ENCODE measurements at regions not wholly inside any gene's neighbourhood (a gene's known extent, or its start where the extent isn't known, plus 50 kb on each side); places are given as distances from the start of the nearest gene placed in this dataset.

DNA sequence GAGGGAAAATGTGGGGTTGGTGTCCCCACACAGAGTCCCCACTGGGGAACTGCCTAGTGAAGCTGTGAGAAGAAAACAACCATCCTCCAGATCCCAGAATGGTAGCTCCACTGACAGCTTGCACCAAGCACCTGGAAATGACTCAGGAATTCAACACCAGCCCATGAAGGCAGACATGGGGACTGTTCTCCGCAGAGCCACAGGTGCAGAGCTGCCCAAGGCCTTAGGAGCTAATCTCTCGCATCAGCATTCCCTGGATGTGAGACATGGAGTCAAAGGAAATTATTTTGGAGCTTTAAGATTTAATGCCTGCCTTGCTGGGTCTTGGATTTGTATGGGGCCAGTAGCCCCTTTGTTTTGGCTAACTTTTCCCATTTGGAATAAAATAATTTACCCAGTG lies 367.9 kb downstream of the FAM133A start:
- no peak for DNase-seq (ENCODE audit: low spot score)

DNA sequence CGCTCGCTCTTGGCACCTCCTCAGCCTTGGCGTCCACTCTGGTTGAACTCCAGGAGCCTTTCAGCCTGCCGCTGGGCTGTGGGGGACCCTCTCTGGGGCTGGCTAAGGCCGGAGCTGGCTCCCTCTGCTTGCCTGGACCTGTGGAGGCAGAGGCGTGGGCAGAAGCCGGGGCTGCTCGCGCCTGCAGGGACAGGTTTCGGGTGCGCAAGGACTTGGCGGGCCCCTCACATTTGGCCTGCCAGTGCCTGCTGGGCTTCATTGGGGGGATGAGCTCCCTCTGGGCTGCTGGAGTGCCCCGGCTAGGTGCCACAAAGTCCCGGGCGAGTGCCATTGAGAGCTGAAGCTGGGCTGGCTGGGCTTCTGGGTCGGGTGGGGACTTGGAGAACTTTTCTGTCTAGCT lies 371.7 kb downstream of the FAM133A start:
- DNase-seq (ENCODE audit: low spot score): no peak

DNA sequence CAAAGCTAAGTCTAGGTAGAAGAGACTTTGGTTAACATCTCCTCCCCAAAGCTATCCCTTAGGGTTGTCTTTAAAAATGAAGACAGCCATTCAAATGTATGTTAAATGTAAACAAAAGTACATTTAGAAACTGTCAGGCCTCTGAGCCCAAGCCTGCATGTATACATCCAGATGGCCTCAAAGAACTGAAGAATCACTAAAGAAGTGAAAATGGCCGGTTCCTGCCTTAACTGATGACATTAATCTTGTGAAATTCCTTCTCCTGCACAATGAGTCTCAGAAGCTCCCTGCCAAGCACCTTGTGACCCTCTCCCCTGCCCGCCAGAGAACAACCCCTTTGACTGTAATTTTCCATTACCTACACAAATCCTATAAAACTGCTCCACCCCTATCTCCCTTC lies 377.9 kb downstream of the FAM133A start:
- DNase-seq (ENCODE audit: low spot score): no peak

DNA sequence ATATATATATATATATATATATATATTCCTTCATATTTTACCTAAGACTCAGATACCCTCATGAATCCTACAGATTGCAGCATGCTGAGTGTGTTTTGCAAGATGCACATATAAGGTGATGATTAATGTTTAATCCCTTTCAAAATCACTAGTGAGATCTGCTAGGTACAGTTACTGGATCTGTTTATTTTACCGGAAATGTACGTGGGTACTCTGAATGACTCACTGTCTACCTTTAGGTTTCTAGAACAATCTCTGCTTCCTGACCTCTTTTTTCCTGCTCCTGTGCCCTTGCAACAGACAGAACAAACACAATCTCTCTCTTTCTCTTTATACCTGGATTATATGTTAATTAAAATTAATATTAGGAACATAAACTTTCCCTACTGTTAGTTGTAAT lies 379.6 kb downstream of the FAM133A start:
- no peak for DNase-seq (ENCODE audit: low spot score)

DNA sequence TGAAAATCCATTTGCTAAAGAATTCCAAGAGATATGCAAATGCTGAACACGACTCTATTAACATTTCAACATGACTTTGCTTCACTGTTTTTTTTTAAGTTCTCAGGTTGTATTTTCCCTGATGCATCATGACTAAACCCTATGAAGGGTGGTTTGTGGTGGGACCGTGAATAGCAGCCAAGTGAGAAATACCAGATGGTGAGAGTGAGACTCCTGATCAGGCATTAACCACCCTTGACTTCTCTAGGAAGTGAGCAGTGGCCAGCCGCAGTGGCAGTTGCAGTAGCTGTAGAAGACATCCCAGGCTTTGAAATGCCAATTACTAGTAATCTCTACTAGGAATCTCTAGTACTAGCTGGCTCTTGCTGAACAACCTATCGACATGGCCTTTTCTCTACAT lies 383.4 kb downstream of the FAM133A start:
- no peak for DNase-seq (ENCODE audit: low spot score)

DNA sequence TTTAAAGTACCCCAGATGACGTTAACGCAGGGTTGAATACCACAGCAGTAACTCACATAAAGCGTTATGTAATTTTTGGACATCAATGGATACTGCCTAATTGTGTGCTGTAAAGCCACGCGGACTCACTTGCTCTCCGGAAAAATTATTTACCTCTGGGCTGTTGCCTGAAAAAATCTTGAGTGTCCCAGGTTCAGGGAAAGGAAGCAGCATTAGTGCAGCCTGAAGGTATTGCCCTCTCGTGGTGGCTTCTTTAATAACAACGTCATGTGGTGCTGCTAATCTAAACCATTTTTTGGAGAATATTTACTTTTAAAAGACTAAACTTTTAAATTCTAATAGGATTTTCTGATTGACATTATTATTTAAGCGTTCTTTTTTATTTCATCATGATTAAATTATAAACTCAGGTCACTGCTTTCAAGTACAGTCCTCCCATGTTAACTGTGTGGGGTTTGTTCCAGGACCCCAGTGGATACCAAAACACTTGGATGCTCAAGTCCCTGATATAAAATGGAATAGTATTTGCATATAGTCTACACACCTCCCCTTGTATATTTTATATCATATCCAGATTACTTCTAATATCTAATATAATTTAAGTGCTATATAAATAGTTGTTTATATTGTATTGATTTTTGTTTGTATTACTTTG lies 384.8 kb downstream of the FAM133A start:
- DNase-seq (ENCODE audit: low spot score): peak; percentile 5

DNA sequence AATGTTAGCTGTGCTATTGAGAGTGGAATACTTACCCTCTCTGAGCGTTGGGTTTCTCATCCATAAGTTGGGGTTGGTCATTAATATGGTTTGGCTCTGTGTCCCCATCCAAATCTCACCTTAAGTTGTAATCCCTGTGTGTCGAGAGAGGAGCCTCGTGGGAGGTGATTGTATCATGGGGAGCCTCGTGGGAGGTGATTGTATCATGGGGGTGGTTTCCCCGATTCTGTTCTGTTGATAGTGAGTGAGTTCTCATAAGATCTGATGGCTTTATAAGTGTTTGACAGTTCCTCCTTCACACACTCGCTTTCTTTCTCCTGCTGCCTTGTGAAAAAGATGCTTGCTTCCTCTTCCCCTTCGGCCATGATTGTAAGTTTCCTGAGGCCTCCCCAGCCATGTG lies 391.1 kb downstream of the FAM133A start:
- DNase-seq (ENCODE audit: low spot score): no peak

DNA sequence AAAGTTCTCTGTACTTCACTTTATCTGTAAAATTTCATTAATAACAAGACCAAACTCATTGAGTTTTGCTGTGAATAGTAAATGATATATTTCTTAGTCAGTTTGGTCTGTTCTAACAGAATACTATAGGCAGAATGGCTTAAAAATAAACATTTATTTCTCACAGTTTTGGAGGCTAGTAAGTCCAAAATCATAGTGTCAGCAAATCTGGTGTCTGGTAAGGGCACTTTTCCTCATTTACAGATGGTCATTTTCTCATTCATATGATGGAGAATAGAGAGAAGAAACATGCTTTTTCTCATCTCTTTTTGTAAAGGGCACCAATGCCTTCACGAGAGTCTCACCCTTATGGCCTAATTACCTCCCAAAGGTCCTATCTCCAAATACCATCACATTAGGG lies 415.1 kb downstream of the FAM133A start:
- no peak for DNase-seq (ENCODE audit: low spot score)

DNA sequence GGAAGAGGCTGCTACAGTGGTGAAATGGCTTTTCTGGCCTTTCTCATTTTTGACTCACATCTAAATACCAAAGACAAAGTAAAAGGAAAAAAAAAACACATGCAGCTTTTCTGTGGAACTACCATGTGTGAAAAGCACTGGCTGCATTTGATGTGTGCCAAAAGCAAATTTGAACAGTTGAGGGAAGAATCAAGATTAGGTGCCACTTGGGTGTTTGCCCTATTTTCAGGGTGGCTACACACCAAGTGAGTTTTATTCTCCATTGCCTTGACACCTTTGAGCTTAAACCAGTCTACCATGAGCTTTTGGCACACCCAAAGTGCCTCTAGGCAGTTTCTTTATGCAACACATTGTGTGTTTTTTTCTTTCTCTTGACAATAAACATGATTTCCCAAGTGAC lies 423.9 kb downstream of the FAM133A start:
- DNase-seq (ENCODE audit: low spot score): no peak

DNA sequence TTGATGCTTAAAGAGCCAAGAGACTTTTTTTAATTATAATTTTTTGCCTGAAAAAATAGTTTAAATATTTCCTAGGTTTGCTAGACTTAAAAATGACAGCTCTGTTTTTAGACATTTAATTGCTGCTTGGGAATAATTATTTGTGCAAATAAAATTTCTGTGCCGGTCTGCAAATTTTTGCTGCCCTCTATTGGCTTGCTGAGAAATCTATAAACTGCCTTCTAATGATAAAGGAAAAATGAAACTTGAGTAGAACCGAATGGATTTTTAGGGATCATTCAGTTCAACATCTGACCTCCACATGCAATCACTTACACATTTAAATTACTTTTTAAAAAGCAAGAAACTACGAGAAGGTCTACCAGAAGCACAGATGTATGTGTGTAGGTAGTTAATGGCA lies 434.0 kb downstream of the FAM133A start:
- no peak for DNase-seq (ENCODE audit: low spot score)

DNA sequence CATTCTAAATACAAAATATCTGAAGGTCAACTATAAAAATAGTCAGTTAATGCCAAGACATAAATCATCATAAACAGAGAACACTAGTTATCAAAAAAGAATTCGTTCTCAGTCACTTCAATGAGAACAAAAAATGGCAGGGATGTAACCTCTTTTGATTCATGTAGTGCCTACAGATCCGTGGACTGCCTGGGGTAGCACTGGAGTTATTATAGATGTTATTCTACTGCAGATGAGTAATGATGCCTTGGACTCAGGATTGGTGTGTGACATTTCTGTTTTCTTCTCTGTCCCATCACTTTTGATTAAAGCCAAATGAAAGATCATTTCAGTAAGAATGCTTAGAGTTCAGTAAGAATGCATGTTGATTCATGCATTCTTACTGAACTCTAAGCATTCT lies 440.4 kb downstream of the FAM133A start:
- no peak for DNase-seq (ENCODE audit: low spot score)

DNA sequence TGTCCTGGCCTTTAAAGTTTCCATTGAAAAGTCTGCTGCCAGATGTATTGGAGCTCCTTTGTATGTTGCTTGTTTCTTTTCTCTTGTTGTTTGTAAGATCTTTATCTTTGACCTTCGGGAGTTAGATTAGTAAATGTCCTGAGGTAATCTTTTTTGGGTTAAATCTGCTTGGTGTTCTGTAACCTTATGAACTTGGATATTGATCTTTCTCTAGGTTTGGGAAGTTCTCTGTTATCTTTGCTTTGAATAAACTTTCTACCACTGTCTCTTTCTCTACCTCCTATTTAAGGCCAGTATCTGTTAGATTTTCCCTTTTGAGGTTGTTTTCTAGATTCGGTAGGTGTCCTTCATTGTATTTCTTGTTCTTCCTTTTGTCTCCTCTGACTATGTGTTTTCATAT lies 447.8 kb downstream of the FAM133A start:
- no peak for DNase-seq (ENCODE audit: low spot score)

DNA sequence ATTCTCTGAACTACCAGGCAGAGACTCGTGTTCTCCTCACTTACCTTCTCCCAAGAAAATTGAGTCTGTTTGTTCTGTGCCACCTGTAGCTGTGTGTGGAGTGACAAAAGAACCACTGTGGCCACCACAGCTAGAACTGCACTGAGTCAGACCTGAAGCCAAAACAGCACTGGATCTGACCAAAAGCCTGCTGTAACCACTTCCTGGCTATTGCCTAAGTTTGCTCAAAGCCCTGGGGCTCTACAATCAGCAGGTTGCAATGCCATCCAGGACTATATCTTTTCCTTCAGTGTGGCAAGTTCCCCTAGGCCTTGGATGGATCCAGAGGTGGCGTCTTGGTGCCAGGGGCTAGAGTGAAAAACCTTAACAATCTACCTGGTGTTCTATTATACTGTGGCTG lies 449.1 kb downstream of the FAM133A start:
- no peak for DNase-seq (ENCODE audit: low spot score)

DNA sequence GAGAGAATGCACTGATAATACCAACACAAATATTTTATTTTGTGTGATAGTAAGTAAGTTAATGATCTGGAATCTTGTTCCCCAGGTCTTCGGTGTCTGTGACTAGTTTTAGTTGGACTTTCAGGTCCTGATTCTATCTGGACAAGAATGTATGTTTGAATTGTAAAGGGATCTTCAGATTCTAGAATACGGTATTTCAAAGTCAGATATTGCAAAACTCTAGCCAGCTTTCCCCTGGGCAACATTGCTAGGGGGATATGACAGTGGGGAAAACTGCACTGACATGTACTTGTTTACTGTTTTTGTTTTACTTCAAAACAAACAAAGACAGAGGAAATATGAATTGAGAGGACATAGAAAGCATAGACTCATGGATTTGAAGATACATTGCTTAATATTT lies 489.0 kb downstream of the FAM133A start:
- DNase-seq (ENCODE audit: low spot score): no peak

DNA sequence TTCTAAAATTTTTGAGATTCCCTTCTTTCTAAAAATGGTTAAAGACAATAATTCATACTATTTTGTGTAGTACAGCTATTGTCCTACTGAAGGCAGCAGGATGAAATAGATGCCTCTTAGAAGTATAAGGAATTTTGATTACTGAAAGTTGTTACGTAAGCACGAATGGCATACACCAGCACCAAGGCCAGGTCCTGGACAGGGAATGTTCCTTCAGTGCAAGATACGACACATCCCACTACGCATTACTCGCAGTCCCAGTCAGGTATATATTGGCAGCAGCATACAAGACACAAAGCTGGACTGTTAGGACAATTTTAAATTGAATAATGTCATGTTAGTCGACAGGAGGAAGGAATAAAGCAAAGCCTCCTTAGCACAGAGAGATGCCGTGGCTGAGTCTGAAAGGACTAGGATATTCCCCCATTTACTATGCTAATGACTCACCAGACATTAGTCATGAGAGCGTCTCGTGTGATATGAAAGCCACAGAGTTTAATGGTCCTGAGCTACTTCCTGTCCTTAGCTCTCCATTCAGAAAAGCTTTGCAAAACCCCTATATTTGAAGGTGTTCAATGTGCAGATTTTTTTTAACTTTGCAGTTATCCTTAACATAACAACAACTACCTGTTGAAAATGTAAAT lies 504.3 kb downstream of the FAM133A start:
- no peak for DNase-seq (ENCODE audit: low spot score)

DNA sequence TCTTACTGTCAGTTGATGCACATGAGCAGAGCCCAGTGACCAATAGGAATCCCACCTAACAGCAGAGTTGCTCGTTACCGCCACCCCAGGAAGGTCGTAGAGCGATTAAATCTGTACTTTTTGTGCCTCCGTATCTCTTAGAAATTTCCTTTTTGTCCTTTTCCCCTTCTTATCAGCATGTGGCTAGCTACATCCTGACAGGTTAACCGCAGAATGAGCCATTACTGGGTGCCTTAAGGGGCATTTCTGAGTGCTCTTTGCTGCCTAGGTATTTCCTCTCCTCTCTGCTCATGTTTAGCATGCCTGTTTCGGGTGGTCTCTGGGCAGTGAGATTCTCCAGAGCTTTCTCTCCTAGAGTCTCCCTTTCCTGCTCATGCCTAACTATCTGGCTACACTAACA lies 530.5 kb downstream of the FAM133A start:
- no peak for DNase-seq (ENCODE audit: low spot score)

DNA sequence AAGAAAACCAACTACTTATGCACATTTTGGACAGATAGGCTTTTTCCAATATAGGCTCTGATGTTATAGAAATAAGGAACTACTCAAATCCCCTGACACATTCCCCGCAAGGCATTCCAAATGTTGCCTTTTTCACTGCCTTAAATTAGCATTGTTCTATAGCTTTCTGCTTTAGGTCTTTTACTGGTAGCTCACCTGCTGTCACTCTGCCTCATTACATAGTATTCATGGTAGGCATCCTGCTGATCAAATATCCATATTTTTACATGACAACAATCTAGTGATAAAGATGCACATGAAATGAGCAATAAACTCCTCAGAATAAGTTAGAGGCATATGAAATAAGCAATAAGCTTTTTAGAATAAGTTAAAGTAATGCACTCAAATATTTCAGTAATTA lies 542.7 kb downstream of the FAM133A start:
- no peak for DNase-seq (ENCODE audit: low spot score)

DNA sequence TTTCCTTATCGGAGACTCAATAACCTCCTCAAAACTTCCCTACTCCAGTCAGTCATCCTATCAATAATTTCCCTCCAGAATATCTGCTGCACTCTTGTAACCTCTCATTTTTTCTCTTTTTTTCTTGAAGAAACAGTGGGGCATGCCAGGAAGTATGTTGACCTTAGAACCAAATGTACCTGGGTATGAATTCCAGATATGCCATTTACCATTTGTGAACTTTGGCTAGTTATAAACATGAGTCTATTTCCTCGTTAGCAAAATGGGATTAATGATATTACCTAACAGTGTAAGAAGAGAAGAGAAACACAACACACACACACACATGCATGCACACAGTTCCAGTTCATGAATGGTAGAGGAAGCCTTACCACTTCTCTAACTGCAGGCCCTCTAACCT lies 578.2 kb downstream of the FAM133A start:
- no peak for DNase-seq (ENCODE audit: low spot score)

DNA sequence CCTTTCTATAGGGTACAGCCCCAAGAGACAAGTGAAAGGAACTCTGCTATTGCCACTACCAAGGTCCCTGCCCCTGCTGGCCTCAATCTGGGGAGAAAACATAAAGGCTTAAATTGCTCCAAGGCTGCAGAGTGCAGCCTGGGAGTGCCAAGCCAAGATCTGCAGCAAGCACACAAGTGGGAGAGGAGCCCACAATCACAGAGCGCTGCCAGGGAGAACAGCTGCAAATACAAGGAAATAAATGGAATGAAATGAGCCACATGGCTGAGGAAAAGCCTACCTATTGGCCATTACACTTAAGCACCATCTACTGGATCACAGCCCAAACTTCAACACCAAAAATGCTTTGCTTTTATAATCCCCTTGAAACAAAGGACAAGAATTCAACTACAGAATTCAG lies 582.4 kb downstream of the FAM133A start:
- DNase-seq (ENCODE audit: low spot score): no peak

DNA sequence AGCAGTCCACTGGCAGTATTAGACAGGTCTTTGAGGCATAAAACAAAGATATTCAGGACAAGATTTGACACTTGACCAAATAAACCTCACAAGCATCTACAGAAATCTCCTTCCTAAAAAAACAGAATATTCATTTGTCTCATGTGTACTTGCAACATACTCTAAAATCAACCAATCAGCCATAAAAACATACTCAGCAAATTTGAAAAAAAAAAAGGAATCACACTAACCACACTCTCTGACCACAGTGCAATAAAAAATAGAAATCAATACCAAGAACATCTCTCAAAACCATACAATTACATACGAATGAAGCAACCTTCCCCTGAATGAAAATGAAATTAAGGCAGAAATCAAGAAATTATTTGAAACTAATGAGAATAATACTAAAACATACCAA lies 591.3 kb downstream of the FAM133A start:
- no peak for DNase-seq (ENCODE audit: low spot score)

DNA sequence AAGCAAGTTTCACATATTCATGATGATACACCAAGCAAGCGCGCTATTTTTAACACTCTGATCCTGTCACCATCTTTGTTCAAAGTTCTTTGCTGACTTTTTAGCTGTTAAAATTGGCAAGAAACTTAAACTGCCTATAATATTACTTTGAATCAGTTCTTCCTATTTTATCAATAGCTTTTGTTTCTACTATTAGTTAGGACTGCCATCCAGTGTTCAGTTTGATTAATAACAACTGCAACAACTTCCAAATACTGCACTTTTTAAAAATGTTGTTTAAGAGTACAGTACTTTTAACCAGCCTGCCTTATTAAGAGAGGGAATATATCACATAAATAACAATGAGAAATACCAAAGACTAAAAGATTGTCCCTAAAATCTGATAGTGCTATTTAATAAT lies 614.3 kb downstream of the FAM133A start:
- DNase-seq (ENCODE audit: low spot score): no peak

DNA sequence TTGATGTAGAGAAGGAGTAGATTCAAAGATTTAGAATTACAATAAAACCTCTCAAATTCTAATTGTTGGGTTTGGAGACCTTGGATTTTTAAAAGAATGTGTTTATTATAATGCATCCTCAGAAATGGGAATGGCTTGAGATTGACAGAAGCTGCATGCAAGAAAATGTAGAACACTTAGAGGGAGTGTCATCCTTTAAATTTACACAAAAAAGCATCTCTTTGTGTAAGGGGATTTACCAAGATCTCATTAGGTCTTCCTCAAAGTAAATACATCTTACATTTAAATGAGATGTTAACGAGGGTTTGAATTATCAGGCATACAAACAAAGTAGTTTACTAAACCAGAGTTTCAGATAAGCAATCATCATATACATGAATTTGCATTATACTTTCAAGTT lies 615.0 kb downstream of the FAM133A start:
- no peak for DNase-seq (ENCODE audit: low spot score)

DNA sequence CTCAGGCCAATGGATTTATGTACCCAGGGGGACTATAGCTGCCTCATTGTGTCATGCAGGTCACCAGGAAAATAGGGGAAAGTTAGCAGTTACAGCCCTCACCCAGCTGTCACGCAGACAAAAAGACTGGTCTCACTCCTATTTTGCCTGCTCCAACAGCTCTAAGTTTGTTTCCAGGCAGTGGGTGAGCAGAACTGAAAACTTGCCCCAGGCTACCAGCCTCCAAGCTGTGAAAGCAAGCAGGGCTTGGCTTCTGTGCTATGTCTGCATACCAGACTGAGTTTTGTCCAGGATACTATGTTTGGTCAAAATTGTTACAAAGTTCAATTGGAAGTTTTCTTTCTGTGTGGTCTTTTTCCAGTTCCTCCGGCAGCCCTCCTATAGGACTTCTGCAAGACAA lies 628.4 kb downstream of the FAM133A start:
- DNase-seq (ENCODE audit: low spot score): no peak

DNA sequence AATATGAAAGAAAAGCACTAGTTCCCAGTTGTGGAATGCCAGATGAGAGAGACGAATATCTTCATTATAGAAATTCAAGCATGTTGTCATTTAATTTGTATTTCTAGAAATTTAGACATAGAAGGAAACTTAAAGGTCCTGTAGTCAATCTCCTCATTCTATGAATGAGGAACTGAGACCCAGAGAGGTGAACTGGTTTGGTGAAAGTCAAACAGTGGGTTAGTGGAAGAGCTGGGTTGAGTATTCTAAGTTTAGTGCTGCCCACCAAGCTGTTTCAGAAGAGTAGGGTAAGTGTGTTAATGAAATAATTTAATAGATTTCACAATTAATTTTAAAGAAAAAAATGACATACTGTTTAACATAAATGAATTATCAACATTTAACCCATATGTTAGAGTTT lies 655.2 kb downstream of the FAM133A start:
- no peak for DNase-seq (ENCODE audit: low spot score)
